Breast epithelium (tissue), 3 donors: ENCODE measurements at regions not wholly inside any gene's neighbourhood (a gene's known extent, or its start where the extent isn't known, plus 50 kb on each side); places are given as distances from the start of the nearest gene placed in this dataset.

ENCODE experiments used
- CTCF ChIP-seq, 3 donors: fragments of 450-650 bp; IDR thresholded peaks; one replicate each; pipeline ENCODE4 v1.5.1; 2016 to 2017; ENCODE audit warnings: antibody characterized with exemption in 3 of 3, mild to moderate bottlenecking in 3 of 3, moderate library complexity in 3 of 3
- POLR2A ChIP-seq: fragments of 450-650 bp; IDR thresholded peaks from one replicate; pipeline ENCODE4 v1.6.1; 2016; ENCODE audit warnings: antibody characterized with exemption, mild to moderate bottlenecking, moderate library complexity

GRCh38 chr3:10733297-10733696, 82.7 kb upstream of the SLC6A11 start:
- no peak for TF ChIP-seq CTCF (IDR thresholded peaks at IDR 0.05)
- TF ChIP-seq POLR2A = no peak
